HEK293 (cell line): ENCODE measurements at regions not wholly inside any gene's neighbourhood (a gene's known extent, or its start where the extent isn't known, plus 50 kb on each side); places are given as distances from the start of the nearest gene placed in this dataset.

Experiments used
- CTCF ChIA-PET: fragments of 350-600 bp; formaldehyde crosslinking; extraction: SDS; loops from one replicate; lab custom pipeline; 2021; ENCODE audit warnings: antibody characterized with exemption; lab: Yijun Ruan, JAX
- POLR2A ChIA-PET: fragments of 300-600 bp; formaldehyde crosslinking; extraction: SDS; loops from one replicate; lab custom pipeline; 2020; ENCODE audit warnings: antibody characterized with exemption, inconsistent platforms; lab: Yijun Ruan, JAX
- H3K27ac ChIP-seq: fragments of 200-500 bp; sonication (Bioruptor generic); 2 replicates; pipeline ENCODE4 v1.5.1; 2014; ENCODE audit warnings: low read depth, low read length, control low read depth, inconsistent platforms; ENCODE audit errors: extremely low read depth
- H3K36me3 ChIP-seq, 2 experiments: fragments of 200-500 bp in 1 of 2; sonication (Bioruptor generic) in 1 of 2; 1 replicate in 1 of 2; 2 replicates in 1 of 2; pipeline ENCODE4 v1.5.1; 2014 to 2017; ENCODE audit warnings: inconsistent platforms in 2 of 2, low read length in 2 of 2; ENCODE audit not compliant: control insufficient read depth in 2 of 2, insufficient read depth in 1 of 2
- H3K4me1 ChIP-seq: fragments of 200-500 bp; sonication (Bioruptor generic); 2 replicates; pipeline ENCODE4 v1.5.1; 2014; ENCODE audit warnings: mild to moderate bottlenecking, low read length, inconsistent platforms; ENCODE audit not compliant: control insufficient read depth, insufficient read depth
- H3K4me3 ChIP-seq: 2 replicates; pipeline ENCODE4 v1.5.1; 2011; ENCODE audit warnings: low read depth, mild to moderate bottlenecking, control low read depth, low read length, moderate library complexity
- H3K9me3 ChIP-seq: fragments of 200-500 bp; sonication (Bioruptor generic); 2 replicates; pipeline ENCODE4 v1.5.1; 2014; ENCODE audit warnings: low read depth, low read length, inconsistent platforms; ENCODE audit not compliant: control insufficient read depth, insufficient read depth
- AEBP2 ChIP-seq: fragments of 450-650 bp; formaldehyde crosslinking; IDR thresholded peaks from 2 replicates; pipeline ENCODE4 v1.5.1; 2016; ENCODE audit warnings: missing biosample characterization, missing genetic modification characterization, borderline replicate concordance
- BCL6B ChIP-seq: fragments of 450-650 bp; formaldehyde crosslinking; IDR thresholded peaks from 2 replicates; pipeline ENCODE4 v1.5.1; 2017; ENCODE audit warnings: missing biosample characterization, missing genetic modification characterization
- GLIS1 ChIP-seq: fragments of 450-650 bp; formaldehyde crosslinking; IDR thresholded peaks from 2 replicates; pipeline ENCODE4 v1.5.1; 2016; ENCODE audit warnings: missing biosample characterization, missing genetic modification characterization
- KLF10 ChIP-seq: fragments of 450-650 bp; IDR thresholded peaks from 2 replicates; pipeline ENCODE4 v1.5.1; 2018; ENCODE audit warnings: missing biosample characterization, mild to moderate bottlenecking, missing genetic modification characterization
- OVOL3 ChIP-seq: fragments of 450-650 bp; formaldehyde crosslinking; IDR thresholded peaks from 2 replicates; pipeline ENCODE4 v1.5.1; 2016; ENCODE audit warnings: missing biosample characterization, missing genetic modification characterization
- PRDM4 ChIP-seq: fragments of 450-650 bp; formaldehyde crosslinking; IDR thresholded peaks from 2 replicates; pipeline ENCODE4 v1.5.1; 2017; ENCODE audit warnings: missing biosample characterization, missing genetic modification characterization
- SP2 ChIP-seq: fragments of 450-650 bp; formaldehyde crosslinking; IDR thresholded peaks from 2 replicates; pipeline ENCODE4 v1.5.1; 2016; ENCODE audit warnings: missing biosample characterization, missing genetic modification characterization
- ZBTB21 ChIP-seq: fragments of 450-650 bp; formaldehyde crosslinking; IDR thresholded peaks from 2 replicates; pipeline ENCODE4 v1.5.1; 2017; ENCODE audit warnings: missing biosample characterization, missing genetic modification characterization
- ZBTB44 ChIP-seq: fragments of 450-650 bp; IDR thresholded peaks from 2 replicates; pipeline ENCODE4 v1.5.1; 2018; ENCODE audit warnings: missing biosample characterization, mild to moderate bottlenecking, missing genetic modification characterization
- ZFHX2 ChIP-seq: fragments of 450-650 bp; formaldehyde crosslinking; conservative IDR thresholded peaks from 2 replicates; pipeline ENCODE4 v1.5.1; 2016; ENCODE audit warnings: missing biosample characterization, missing genetic modification characterization
- ZFP37 ChIP-seq: fragments of 450-650 bp; formaldehyde crosslinking; IDR thresholded peaks from 2 replicates; pipeline ENCODE4 v1.5.1; 2016; ENCODE audit warnings: missing biosample characterization, missing genetic modification characterization
- ZNF133 ChIP-seq: fragments of 450-650 bp; formaldehyde crosslinking; IDR thresholded peaks from 2 replicates; pipeline ENCODE4 v1.5.1; 2016; ENCODE audit warnings: missing biosample characterization, missing genetic modification characterization
- ZNF223 ChIP-seq: fragments of 450-650 bp; formaldehyde crosslinking; IDR thresholded peaks from 2 replicates; pipeline ENCODE4 v1.5.1; 2016; ENCODE audit warnings: missing biosample characterization, missing genetic modification characterization
- ZNF26 ChIP-seq: fragments of 450-650 bp; formaldehyde crosslinking; IDR thresholded peaks from 2 replicates; pipeline ENCODE4 v1.5.1; 2016; ENCODE audit warnings: missing biosample characterization, missing genetic modification characterization
- ZNF292 ChIP-seq: fragments of 450-650 bp; formaldehyde crosslinking; IDR thresholded peaks from 2 replicates; pipeline ENCODE4 v1.5.1; 2016; ENCODE audit warnings: low read depth, missing biosample characterization, missing genetic modification characterization, borderline replicate concordance
- ZNF311 ChIP-seq: fragments of 450-650 bp; formaldehyde crosslinking; IDR thresholded peaks from 2 replicates; pipeline ENCODE4 v1.5.1; 2017; ENCODE audit warnings: missing biosample characterization, missing genetic modification characterization, borderline replicate concordance
- ZNF362 ChIP-seq: fragments of 450-650 bp; formaldehyde crosslinking; IDR thresholded peaks from 2 replicates; pipeline ENCODE4 v1.5.1; 2016; ENCODE audit warnings: missing biosample characterization, missing genetic modification characterization
- ZNF48 ChIP-seq: fragments of 450-650 bp; formaldehyde crosslinking; IDR thresholded peaks from 2 replicates; pipeline ENCODE4 v1.5.1; 2016; ENCODE audit warnings: missing biosample characterization, missing genetic modification characterization
- ZNF747 ChIP-seq: fragments of 450-650 bp; formaldehyde crosslinking; IDR thresholded peaks from 2 replicates; pipeline ENCODE4 v1.5.1; 2016; ENCODE audit warnings: missing biosample characterization, missing genetic modification characterization
- ZNF837 ChIP-seq: fragments of 450-650 bp; formaldehyde crosslinking; IDR thresholded peaks from 2 replicates; pipeline ENCODE4 v1.5.1; 2016; ENCODE audit warnings: missing biosample characterization, missing genetic modification characterization

GRCh38 chr6:4355241-4355640 lies 219.9 kb upstream of the ECI2 start:
- TF ChIP-seq PRDM4 (tag by site-specific recombination) (no peak), ZFHX2 (tag by site-specific recombination) (peak; percentile 35)
- 0 out of 2 replicates have a peak, but pooled peaks cover 3% of the 10 kb centered on the region for H3K4me1 ChIP-seq
- ChIA-PET CTCF (interaction anchor here (0.5 to 1.1 kb wide), 3 partner anchors 12 to 1060 kb away, joined by 3 read pairs; no protein-coding TSS in a partner anchor), POLR2A (interaction anchor here (0.6 kb wide), 1 partner anchor 456 kb away, joined by 4 read pairs; no protein-coding TSS in a partner anchor)
- H3K9me3 ChIP-seq: no peaks in the 10 kb centered on the region
- H3K27ac ChIP-seq: no peak overlapping the region
- H3K36me3 ChIP-seq: no peaks in the 10 kb centered on the region
- H3K4me3 ChIP-seq: no peak overlapping the region

GRCh38 chr6:4354181-4354580 lies 218.8 kb upstream of the ECI2 start:
- Histone ChIP-seq H3K4me1 (0 out of 2 replicates have a peak, but pooled peaks cover 3% of the 10 kb centered on the region), H3K4me3 (no peak overlapping the region), H3K27ac (no peak overlapping the region), H3K9me3 (no peaks in the 10 kb centered on the region), H3K36me3 (no peaks in the 10 kb centered on the region)
- CTCF ChIA-PET: interaction anchor here (0.6 to 2.3 kb wide), 6 partner anchors 10 to 676 kb away, joined by 3 to 10 read pairs (median 3); no protein-coding TSS in a partner anchor
- POLR2A ChIA-PET: no interaction called here
- TF ChIP-seq ZNF362 (tag by site-specific recombination) (no peak), ZFHX2 (tag by site-specific recombination) (no peak), SP2 (tag by site-specific recombination) (no peak), ZNF837 (tag by site-specific recombination) (no peak), ZNF311 (tag by site-specific recombination) (no peak), GLIS1 (tag by site-specific recombination) (no peak), ZNF292 (tag by site-specific recombination) (no peak), ZNF747 (tag by site-specific recombination) (no peak), OVOL3 (tag by site-specific recombination) (no peak), ZNF133 (tag by site-specific recombination) (no peak)

- POLR2A ChIA-PET: interaction anchor here (1.5 kb wide), 1 partner anchor 99 kb away, joined by 3 read pairs; no protein-coding TSS in a partner anchor
- H3K9me3 ChIP-seq: no peaks in the 10 kb centered on the region
- H3K4me1 ChIP-seq: no peaks in the 10 kb centered on the region
Measured at GRCh38 chr6:4352731-4353130, 217.4 kb upstream of the ECI2 start.

More at GRCh38 chr6:4352731-4353130, 217.4 kb upstream of the ECI2 start:
- no peak overlapping the region for H3K4me3 ChIP-seq
- CTCF ChIA-PET: interaction anchor here (0.6 to 2.3 kb wide), 4 partner anchors 11 to 583 kb away, joined by 3 to 6 read pairs (median 4); no protein-coding TSS in a partner anchor
- no peak overlapping the region for H3K27ac ChIP-seq
- TF ChIP-seq ZBTB21: no peak
- no peak for TF ChIP-seq ZNF26 (tag by site-specific recombination)
- no peak for TF ChIP-seq AEBP2
- no peak for TF ChIP-seq ZNF48 (tag by site-specific recombination)
- TF ChIP-seq KLF10 (tag by site-specific recombination): no peak
- TF ChIP-seq ZBTB44 (tag by site-specific recombination): no peak
- TF ChIP-seq ZFP37 (tag by site-specific recombination): no peak
- TF ChIP-seq ZNF223 (tag by site-specific recombination): no peak
- TF ChIP-seq BCL6B (tag by site-specific recombination): no peak
- no peaks in the 10 kb centered on the region for H3K36me3 ChIP-seq
